HepG2 (cell line): ENCODE measurements at regions not wholly inside any gene's neighbourhood (a gene's known extent, or its start where the extent isn't known, plus 50 kb on each side); places are given as distances from the start of the nearest gene placed in this dataset.

Source experiments
- ATAC-seq: fragments of 200-7000 bp; cut with Tn5 transposase; 3 replicates; pipeline ENCODE4 v1.9.1; 2020; ENCODE audit warnings: mild to moderate bottlenecking, moderate library complexity
- BruUV-seq: library from RNA; stranded (reverse); fragments of 400-500 nt; replicated peaks from 2 replicates; lab custom pipeline; 2021; lab: Mats Ljungman, UMichigan
- CTCF ChIA-PET: fragments of 300-600 bp; formaldehyde crosslinking; extraction: SDS; loops from one replicate; lab custom pipeline; 2021; ENCODE audit warnings: low total read pairs, inconsistent platforms, low intra/inter-chr PET ratio; lab: Yijun Ruan, JAX
- POLR2A ChIA-PET: fragments of 350-600 bp; sonication (Branson Sonifier 250); formaldehyde crosslinking; loops from one replicate; lab custom pipeline; 2020; ENCODE audit warnings: antibody characterized with exemption, inconsistent platforms; lab: Yijun Ruan, JAX
- DNase-seq: peaks from one replicate; pipeline ENCODE4 v3.0.0-alpha.2; 2015; ENCODE audit warnings: low spot score
- FAIRE-seq: peaks from 3 replicates; lab custom pipeline; 2011; peaks lifted over from hg19 to GRCh38; lab: Jason Lieb, UNC
- H2AFZ ChIP-seq: one replicate; pipeline ENCODE4 v1.6.1; 2011; ENCODE audit warnings: low read length, inconsistent platforms
- H3K27ac ChIP-seq: fragments of 300-600 bp; 3 replicates; pipeline ENCODE4 v1.8.0; 2011; ENCODE audit warnings: mixed run types, mild to moderate bottlenecking, mixed read lengths, low read length, inconsistent platforms; ENCODE audit not compliant: insufficient read depth; ENCODE audit errors: extremely low read length
- H3K27me3 ChIP-seq, 2 experiments: fragments of 200-600 bp in 1 of 2; 2 replicates in 1 of 2; 3 replicates in 1 of 2; pipeline versions ENCODE4 v1.6.0 to v1.8.0; 2011; ENCODE audit warnings: low read length in 2 of 2, mild to moderate bottlenecking in 2 of 2, moderate library complexity in 2 of 2, inconsistent platforms in 1 of 2; ENCODE audit not compliant: insufficient read depth in 2 of 2, control insufficient read depth in 1 of 2
- H3K36me3 ChIP-seq, 2 experiments: fragments of 200-600 bp in 1 of 2; replicated peaks in 1 of 2; 2 replicates in 1 of 2; 3 replicates in 1 of 2; pipeline versions ENCODE4 v1.5.1 to v1.8.0; 2011; ENCODE audit warnings: low read length in 2 of 2, inconsistent platforms in 1 of 2; ENCODE audit not compliant: insufficient read depth in 2 of 2, control insufficient read depth in 1 of 2
- H3K4me1 ChIP-seq: 2 replicates; pipeline ENCODE4 v1.5.1; 2012; ENCODE audit warnings: low read length, inconsistent platforms; ENCODE audit not compliant: insufficient read depth
- H3K4me2 ChIP-seq: 2 replicates; pipeline ENCODE4 v1.6.0; 2011; ENCODE audit warnings: low read depth, low read length, inconsistent platforms
- H3K4me3 ChIP-seq, 3 experiments: fragments of 200-600 bp in 1 of 3; sonication (generic), shearing (Covaris generic) in 1 of 3; replicated peaks in 1 of 3; 2 replicates each; pipeline ENCODE4 v1.5.1; 2011 to 2016; ENCODE audit warnings: low read length in 3 of 3, inconsistent platforms in 2 of 3, low read depth in 2 of 3, mild to moderate bottlenecking in 2 of 3, control low read depth in 1 of 3, mixed read lengths in 1 of 3; ENCODE audit not compliant: insufficient read depth in 1 of 3
- H3K79me2 ChIP-seq: one replicate; pipeline ENCODE4 v1.6.1; 2011; ENCODE audit warnings: low read length, inconsistent platforms; ENCODE audit not compliant: insufficient read depth
- H3K9ac ChIP-seq: 2 replicates; pipeline ENCODE4 v1.6.0; 2011; ENCODE audit warnings: mild to moderate bottlenecking, low read depth, low read length, inconsistent platforms; ENCODE audit not compliant: insufficient read depth
- H3K9me3 ChIP-seq: 2 replicates; pipeline ENCODE4 v1.5.1; 2012; ENCODE audit warnings: mild to moderate bottlenecking, low read length
- H4K20me1 ChIP-seq: 2 replicates; pipeline ENCODE4 v1.6.0; 2011; ENCODE audit warnings: inconsistent platforms, mild to moderate bottlenecking, low read length, moderate library complexity; ENCODE audit not compliant: insufficient read depth
- ADNP ChIP-seq: sonication (generic); formaldehyde crosslinking; IDR thresholded peaks from 2 replicates; pipeline ENCODE4 v1.4.0; 2020; ENCODE audit warnings: missing genetic modification reagents
- HNRNPUL1 ChIP-seq: fragments of 200-400 bp; formaldehyde crosslinking; IDR thresholded peaks from 2 replicates; pipeline ENCODE4 v1.6.1; 2017; ENCODE audit warnings: low read depth, mild to moderate bottlenecking, low read length, moderate library complexity
- HOXA3 ChIP-seq: sonication (generic); formaldehyde crosslinking; IDR thresholded peaks from 2 replicates; pipeline ENCODE4 v1.5.0; 2020; ENCODE audit warnings: missing genetic modification reagents
- MED1 ChIP-seq: sonication (generic); formaldehyde crosslinking; IDR thresholded peaks from 2 replicates; pipeline ENCODE4 v1.4.0; 2020; ENCODE audit warnings: missing genetic modification reagents
- MIER3 ChIP-seq: IDR thresholded peaks from 2 replicates; pipeline ENCODE4 v1.6.1; 2016; ENCODE audit warnings: missing compliant biosample characterization, borderline replicate concordance
- PCBP1 ChIP-seq: fragments of 200-400 bp; formaldehyde crosslinking; IDR thresholded peaks from 2 replicates; pipeline ENCODE4 v1.6.1; 2017; ENCODE audit warnings: mild to moderate bottlenecking, low read depth, low read length, borderline replicate concordance
- RARG ChIP-seq: sonication (generic); formaldehyde crosslinking; IDR thresholded peaks from 2 replicates; pipeline ENCODE4 v1.4.0; 2020; ENCODE audit warnings: low read depth, mild to moderate bottlenecking, missing genetic modification reagents
- SALL1 ChIP-seq: sonication (generic); formaldehyde crosslinking; IDR thresholded peaks from 2 replicates; pipeline ENCODE4 v1.8.0; 2022; ENCODE audit warnings: mild to moderate bottlenecking, missing genetic modification reagents
- SNAI1 ChIP-seq: sonication (generic); formaldehyde crosslinking; IDR thresholded peaks from 2 replicates; pipeline ENCODE4 v1.5.0; 2020; ENCODE audit warnings: mild to moderate bottlenecking, missing genetic modification reagents, borderline replicate concordance
- SNRNP70 ChIP-seq: fragments of 200-400 bp; formaldehyde crosslinking; IDR thresholded peaks from 2 replicates; pipeline ENCODE4 v1.6.1; 2017; ENCODE audit warnings: mild to moderate bottlenecking, low read depth, low read length, moderate library complexity
- YEATS4 ChIP-seq: sonication (generic); formaldehyde crosslinking; IDR thresholded peaks from 2 replicates; pipeline ENCODE4 v1.4.0; 2020; ENCODE audit warnings: missing genetic modification reagents, borderline replicate concordance
- ZBTB1 ChIP-seq: sonication (generic); formaldehyde crosslinking; IDR thresholded peaks from 2 replicates; pipeline ENCODE4 v1.4.0; 2020; ENCODE audit warnings: missing genetic modification reagents, borderline replicate concordance
- ZNF720 ChIP-seq: sonication (generic); formaldehyde crosslinking; IDR thresholded peaks from 2 replicates; pipeline ENCODE4 v1.4.0; 2020; ENCODE audit warnings: missing genetic modification reagents
- WGBS: methylation state at CpG from one replicate; pipeline ENCODE4 v1.1.6; 2017; ENCODE audit warnings: low lambda C conversion rate; 5-methylcytosine and 5-hydroxymethylcytosine counted together
- in situ Hi-C: cut with HindIII; loops from 2 replicates; pipeline ENCODE4 v1.10.0; 2017; ENCODE audit warnings: low pct_unique_long_range_greater_than_20kb; ENCODE audit not compliant: extremely low pct_ligation_motif_present
- intact Hi-C: fragments of 100-400 bp; cut with micrococcal nuclease; formaldehyde crosslinking; loops from one replicate; pipeline ENCODE4 v1.10.0; 2022; ENCODE audit not compliant: unreplicated experiment
- TF ChIP-seq, protein P1 (sequence below): sonication (generic); formaldehyde crosslinking; IDR thresholded peaks from 2 replicates; pipeline ENCODE4 v1.8.1; 2022; ENCODE audit warnings: mild to moderate bottlenecking, missing genetic modification reagents
- TF ChIP-seq, protein P2 (sequence below): sonication (generic); formaldehyde crosslinking; IDR thresholded peaks from 2 replicates; pipeline ENCODE4 v1.5.0; 2020; ENCODE audit warnings: missing genetic modification reagents, mild to moderate bottlenecking, borderline replicate concordance
- TF ChIP-seq, protein P3 (sequence below): IDR thresholded peaks from 2 replicates; pipeline ENCODE4 v1.6.1; 2016; ENCODE audit warnings: missing biosample characterization, missing genetic modification reagents, low read depth
- TF ChIP-seq, protein P4 (sequence below): sonication (generic); formaldehyde crosslinking; IDR thresholded peaks from 2 replicates; pipeline ENCODE4 v1.8.0; 2022; ENCODE audit warnings: mild to moderate bottlenecking, missing genetic modification reagents, moderate library complexity

DNA sequence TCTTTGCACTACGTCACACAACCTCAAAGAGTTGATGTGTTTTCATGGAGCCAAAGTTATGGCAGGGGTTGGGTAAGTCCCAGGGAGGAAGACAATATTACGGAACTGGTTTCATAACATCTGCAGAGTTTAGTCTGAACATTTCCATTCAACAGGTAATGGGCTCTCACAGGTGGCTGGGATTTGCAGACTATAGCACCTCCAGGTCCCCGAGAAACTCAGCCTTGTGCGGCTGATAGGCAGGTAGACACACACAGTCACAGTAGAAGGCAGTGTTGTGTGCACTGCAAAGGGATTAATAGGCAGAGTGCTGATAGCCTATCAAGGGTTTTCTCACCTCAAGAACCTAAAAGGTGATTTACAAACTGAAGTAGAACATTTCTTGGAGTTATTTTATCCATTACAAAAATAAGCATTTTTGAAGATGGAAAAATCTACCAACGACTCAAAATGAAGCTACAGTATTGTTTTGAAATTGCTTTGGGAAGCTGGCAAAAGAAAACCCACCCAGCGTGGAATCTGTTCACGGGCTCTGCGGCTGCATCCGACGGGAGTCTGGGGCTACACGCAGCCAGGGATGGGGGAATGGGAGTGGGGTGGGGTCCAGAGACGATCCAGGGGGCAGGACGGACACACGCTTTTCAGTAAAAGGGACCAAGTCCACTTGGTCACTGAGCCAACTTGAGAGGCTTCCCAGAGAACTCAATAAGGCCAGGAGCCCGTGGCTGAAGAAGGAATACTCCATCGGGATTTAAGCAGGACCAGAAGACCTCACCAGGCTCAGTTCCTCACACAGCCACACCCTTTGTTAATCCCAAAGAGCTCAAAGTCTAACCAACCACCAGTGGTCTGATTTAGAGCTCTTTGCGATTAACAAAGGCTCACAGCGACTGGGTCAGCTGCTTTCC, 82.9 kb downstream of the CHRNA1 start (continued):
- TF ChIP-seq, protein P1, sequence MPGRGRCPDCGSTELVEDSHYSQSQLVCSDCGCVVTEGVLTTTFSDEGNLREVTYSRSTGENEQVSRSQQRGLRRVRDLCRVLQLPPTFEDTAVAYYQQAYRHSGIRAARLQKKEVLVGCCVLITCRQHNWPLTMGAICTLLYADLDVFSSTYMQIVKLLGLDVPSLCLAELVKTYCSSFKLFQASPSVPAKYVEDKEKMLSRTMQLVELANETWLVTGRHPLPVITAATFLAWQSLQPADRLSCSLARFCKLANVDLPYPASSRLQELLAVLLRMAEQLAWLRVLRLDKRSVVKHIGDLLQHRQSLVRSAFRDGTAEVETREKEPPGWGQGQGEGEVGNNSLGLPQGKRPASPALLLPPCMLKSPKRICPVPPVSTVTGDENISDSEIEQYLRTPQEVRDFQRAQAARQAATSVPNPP (CRISPR knock-in tag), result no peak
- TF ChIP-seq, protein P2, sequence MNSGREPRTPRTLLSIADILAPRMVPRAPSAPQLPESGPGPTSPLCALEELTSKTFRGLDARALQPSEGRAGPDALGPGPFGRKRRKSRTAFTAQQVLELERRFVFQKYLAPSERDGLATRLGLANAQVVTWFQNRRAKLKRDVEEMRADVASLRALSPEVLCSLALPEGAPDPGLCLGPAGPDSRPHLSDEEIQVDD (CRISPR knock-in tag), result no peak
- TF ChIP-seq, all 625 proteins: peak for 2

DNA sequence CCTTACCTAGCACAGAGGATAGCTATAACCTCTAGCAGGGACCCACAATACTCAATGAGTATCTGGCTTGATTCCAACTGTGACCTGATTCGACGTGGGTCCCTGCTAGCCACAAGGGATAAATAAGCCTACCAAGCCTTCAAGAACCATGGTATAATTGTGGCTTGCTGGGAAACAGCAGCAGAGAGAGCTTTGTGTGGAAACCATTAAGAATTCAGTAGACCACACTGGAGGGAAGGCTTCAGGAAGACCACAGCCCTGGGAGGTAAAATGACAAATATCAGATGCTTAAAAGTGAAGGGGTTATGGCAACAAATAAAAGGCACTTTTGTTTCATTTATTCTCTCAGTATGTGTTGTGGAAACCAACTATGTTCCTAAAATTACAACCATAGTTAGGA, 82.6 kb upstream of the WIPF1 start:
- no peaks in the 10 kb centered on the region for H3K9me3 ChIP-seq
- FAIRE-seq, result no peak
- peaks cover 5% of the 10 kb centered on the region; the same call in 1 of the 2 replicates for H3K4me1 ChIP-seq
- no peak for DNase-seq
- BruUV-seq, result no TSS peak
- peaks cover 4 to 64% of the 10 kb centered on the region in 2 experiments; a peak in 4 of 5 replicates for H3K27me3 ChIP-seq
- no peak overlapping the region for H3K4me2 ChIP-seq
- 0% methylated on average over 2 of the region's 2 CpGs for WGBS
- H3K79me2 ChIP-seq, result no peaks in the 10 kb centered on the region
- POLR2A ChIA-PET, result no interaction called here
- ATAC-seq, result no peak
- no peak overlapping the region for H3K27ac ChIP-seq
- no peak overlapping the region for H3K4me3 ChIP-seq
- CTCF ChIA-PET, result no interaction called here
- intact Hi-C loops (no loop called here), in situ Hi-C loops (no loop called here)
- H3K9ac ChIP-seq, result no peak overlapping the region
- TF ChIP-seq ADNP (CRISPR knock-in tag), result no peak
- TF ChIP-seq RARG (CRISPR knock-in tag), result no peak
- TF ChIP-seq, protein P3, sequence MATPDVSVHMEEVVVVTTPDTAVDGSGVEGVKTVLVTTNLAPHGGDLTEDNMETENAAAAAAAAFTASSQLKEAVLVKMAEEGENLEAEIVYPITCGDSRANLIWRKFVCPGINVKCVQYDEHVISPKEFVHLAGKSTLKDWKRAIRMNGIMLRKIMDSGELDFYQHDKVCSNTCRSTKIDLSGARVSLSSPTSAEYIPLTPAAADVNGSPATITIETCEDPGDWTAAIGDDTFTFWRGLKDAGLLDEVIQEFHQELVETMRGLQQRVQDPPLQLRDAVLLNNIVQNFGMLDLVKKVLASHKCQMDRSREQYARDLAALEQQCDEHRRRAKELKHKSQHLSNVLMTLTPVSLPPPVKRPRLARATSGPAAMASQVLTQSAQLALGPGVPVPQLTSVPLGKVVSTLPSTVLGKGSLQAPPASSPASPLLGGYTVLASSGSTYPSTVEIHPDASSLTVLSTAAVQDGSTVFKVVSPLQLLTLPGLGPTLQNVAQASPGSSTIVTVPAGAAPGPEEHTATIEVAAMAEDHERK, result no peak
- TF ChIP-seq SNRNP70, result no peak
- TF ChIP-seq ZNF720, result no peak
- no peak for TF ChIP-seq ZBTB1 (CRISPR knock-in tag)
- TF ChIP-seq HNRNPUL1, result no peak
- no peak for TF ChIP-seq PCBP1
- TF ChIP-seq, protein P4, sequence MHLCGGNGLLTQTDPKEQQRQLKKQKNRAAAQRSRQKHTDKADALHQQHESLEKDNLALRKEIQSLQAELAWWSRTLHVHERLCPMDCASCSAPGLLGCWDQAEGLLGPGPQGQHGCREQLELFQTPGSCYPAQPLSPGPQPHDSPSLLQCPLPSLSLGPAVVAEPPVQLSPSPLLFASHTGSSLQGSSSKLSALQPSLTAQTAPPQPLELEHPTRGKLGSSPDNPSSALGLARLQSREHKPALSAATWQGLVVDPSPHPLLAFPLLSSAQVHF, result no peak
- no peak for TF ChIP-seq HOXA3 (CRISPR knock-in tag)
- no peak for TF ChIP-seq SNAI1 (CRISPR knock-in tag)
- no peak for TF ChIP-seq SALL1 (CRISPR knock-in tag)
- TF ChIP-seq YEATS4, result no peak
- no peak for TF ChIP-seq MIER3 (CRISPR knock-in tag)
- TF ChIP-seq MED1 (CRISPR knock-in tag), result no peak
- no peaks in the 10 kb centered on the region for H4K20me1 ChIP-seq
- H3K36me3 ChIP-seq, result no peaks in the 10 kb centered on the region
- H2AFZ ChIP-seq, result no peak overlapping the region
